ENCODE measurements at regions not wholly inside any gene's neighbourhood (a gene's known extent, or its start where the extent isn't known, plus 50 kb on each side); places are given as distances from the start of the nearest gene placed in this dataset.
"Not testable (repeated sequence)": the region's sequence is repeated elsewhere in the genome, so short reads cannot be mapped to it uniquely, and the experiment has no call there.

GRCh38 chr6:137810554-137811120 lies 56.4 kb upstream of the TNFAIP3 start:
- no peak for DNase-seq

DNA sequence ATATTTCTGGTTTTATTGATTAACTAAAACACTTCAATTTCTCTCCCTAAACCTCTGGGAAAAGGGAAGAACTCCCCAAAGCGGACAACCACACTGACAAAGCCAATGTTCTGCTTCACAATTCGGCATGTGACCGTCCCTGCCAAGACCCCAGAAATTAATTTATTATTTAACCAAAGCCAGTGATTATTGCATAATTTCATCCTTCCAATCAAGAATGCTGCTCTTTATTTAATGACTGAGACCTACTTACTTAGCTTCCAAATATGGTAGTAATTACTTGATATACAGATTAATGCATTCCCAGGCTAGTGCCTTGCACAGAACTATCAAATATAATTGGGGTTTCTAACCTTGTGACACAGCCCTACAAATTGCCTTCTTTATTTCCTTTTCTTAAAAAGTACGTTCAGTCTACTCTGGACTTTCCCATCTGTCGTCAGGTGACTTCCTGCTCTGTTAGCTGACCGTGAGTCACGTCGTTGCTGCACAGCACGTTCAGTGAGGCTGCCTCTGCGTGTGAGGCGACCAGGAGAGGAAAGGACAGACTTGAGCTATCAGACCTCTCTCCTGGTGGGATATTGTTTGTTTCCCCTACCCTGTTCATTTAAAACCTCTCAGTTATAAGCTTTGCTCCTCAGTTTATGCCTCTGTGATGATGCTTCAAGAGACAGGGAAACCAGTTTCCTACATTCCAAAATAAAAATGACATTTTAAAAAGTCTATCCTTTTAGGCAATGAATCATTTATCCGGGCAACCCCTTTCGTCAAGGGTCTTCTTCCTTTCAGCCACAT lies 55.7 kb upstream of the TNFAIP3 start:
- DNase-seq, result no peak

GRCh38 chr6:137811916-137812553 lies 55.0 kb upstream of the TNFAIP3 start:
- DNase-seq, result no peak

DNA sequence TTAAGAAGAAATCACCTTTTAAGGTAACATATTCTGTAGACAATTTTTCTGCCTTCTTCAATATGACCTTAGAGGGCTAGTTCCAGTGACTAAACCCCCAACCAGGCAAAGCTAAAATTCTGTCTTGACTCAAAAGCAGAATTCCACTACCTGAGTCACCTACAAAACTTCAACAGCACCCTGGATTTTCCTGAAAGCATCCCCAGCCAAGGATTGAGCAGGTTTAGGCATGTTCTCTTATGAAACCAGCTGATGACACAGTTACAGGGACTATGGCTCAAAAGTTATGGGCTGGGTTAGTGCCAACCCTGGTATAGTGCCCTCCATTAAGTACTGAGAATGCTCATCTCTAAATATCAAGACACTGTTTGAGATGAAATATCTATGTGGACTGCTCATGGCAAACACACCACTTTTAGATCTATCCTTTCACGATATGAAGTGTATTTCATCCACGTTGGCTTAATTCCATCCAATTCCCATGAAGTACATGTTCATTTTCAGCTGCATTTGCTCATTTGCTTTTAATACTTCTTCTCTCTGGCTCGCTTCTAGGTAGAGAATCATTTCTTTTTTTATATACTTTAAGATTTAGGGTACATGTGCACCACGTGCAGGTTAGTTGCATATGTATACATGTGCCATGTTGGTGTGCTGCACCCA lies 53.6 kb upstream of the TNFAIP3 start:
- no peak for DNase-seq

- DNase-seq, result not testable (repeated sequence)
Measured at GRCh38 chr6:137814030-137814429, 53.0 kb upstream of the TNFAIP3 start.

GRCh38 chr6:137815692-137816091 lies 51.4 kb upstream of the TNFAIP3 start:
- DNase-seq, result no peak

DNA sequence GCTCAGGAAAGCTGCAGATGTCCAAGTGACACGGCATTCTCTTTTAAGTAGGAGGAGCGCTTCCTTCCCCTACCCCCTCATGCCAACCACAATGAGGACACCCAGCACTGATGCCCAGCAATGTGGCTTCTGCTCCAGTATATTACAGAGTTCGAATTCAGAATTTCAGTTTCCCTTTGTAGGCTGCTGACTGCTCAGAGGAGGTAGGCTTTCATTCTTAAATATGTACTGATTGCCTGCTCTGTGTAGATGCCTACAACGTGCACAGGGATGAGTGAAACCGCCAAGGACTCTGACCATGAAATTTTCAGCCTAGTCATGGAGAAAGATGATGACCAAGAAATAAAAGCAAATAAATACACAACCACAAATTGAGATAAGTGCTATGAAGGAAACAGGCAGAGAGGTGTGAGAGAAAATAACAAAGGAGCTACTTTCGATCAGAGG lies 50.9 kb upstream of the TNFAIP3 start:
- no peak for DNase-seq

DNA sequence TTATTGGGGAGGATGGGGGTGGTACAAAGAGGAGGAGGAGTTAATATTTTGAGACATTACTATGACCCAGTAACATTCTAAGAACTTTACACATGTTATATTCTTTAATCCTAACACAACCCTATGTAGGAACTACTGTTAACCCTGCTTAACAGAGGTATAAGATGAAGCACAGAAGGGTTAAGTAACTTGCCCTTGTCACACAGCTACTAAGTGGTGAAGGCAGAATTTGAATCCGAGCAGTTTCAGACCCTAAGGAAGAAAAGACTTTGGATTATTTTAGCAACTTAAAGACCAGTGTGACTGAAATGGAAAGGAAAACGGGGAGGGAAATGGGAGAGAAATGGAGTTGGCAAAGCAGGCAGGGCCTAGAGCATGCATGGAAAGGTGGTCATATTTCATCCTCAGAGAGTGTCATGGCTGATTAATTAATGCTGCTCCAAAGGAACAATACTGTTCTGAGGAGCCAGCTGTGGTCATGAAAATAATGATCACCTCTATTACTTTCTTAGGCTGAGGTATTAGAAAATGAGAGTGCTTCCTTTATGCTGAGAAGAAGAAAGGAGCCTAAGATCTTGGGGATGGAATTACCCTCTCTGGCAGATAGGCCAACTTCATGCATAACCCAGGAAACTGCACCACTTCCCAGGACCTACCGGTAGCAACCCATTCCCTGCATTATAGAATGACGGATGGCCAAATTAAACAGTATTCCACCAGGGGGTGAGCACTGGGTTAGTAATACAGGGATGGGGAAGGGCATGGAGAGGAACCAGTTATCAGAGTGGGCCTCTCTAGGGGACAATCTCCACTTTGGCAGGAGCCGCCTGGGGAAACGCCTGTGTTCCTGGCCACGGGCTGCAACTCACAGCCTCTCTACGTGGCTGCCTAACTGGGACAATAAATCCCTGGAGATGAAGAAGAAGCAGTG lies 50.1 kb upstream of the TNFAIP3 start:
- no peak for DNase-seq

All from NCI-H2081 (cell line).